HG02840 (cell line): ENCODE measurements at regions not wholly inside any gene's neighbourhood (a gene's known extent, or its start where the extent isn't known, plus 50 kb on each side); places are given as distances from the start of the nearest gene placed in this dataset.
A peak's percentile ranks its signal among the peaks of the same experiment; 100 is the strongest.

Experiments used
- ATAC-seq: cut with Tn5 transposase; IDR thresholded peaks from one replicate; pipeline ENCODE4 v1.9.1; 2021; ENCODE audit warnings: mild to moderate bottlenecking, moderate library complexity, moderate number of reproducible peaks; ENCODE audit not compliant: unreplicated experiment, low FRiP score

- ATAC-seq = no peak
Observed at GRCh38 chr2:59893612-59894011, 659.8 kb downstream of the BCL11A start.

- no peak for ATAC-seq
Observed at GRCh38 chr2:59892398-59892797, 661.1 kb downstream of the BCL11A start.

GRCh38 chr2:59889305-59889704, 664.1 kb downstream of the BCL11A start:
- no peak for ATAC-seq

GRCh38 chr2:59888706-59889105, 664.7 kb downstream of the BCL11A start:
- no peak for ATAC-seq

- peak; percentile 97 for ATAC-seq
Observed at GRCh38 chr2:59888015-59888414, 665.4 kb downstream of the BCL11A start.

GRCh38 chr2:59887366-59887765, 666.1 kb downstream of the BCL11A start:
- no peak for ATAC-seq

GRCh38 chr2:59886759-59887158, 666.7 kb downstream of the BCL11A start:
- ATAC-seq = no peak

GRCh38 chr2:59885541-59885940, 667.9 kb downstream of the BCL11A start:
- ATAC-seq = no peak

GRCh38 chr2:59884166-59884565, 669.3 kb downstream of the BCL11A start:
- no peak for ATAC-seq

GRCh38 chr2:59882822-59883221, 670.6 kb downstream of the BCL11A start:
- no peak for ATAC-seq

- no peak for ATAC-seq
Observed at GRCh38 chr2:59882279-59882678, 671.2 kb downstream of the BCL11A start.

- ATAC-seq = no peak
Observed at GRCh38 chr2:59881218-59881617, 672.2 kb downstream of the BCL11A start.

- no peak for ATAC-seq
Observed at GRCh38 chr2:59879700-59880131, 673.7 kb downstream of the BCL11A start.

GRCh38 chr2:59875836-59876235, 677.6 kb downstream of the BCL11A start:
- ATAC-seq = no peak

GRCh38 chr2:59874971-59875755, 678.3 kb downstream of the BCL11A start:
- no peak for ATAC-seq

GRCh38 chr2:59874361-59874760, 679.1 kb downstream of the BCL11A start:
- ATAC-seq = no peak

GRCh38 chr2:59871830-59872229, 681.6 kb downstream of the BCL11A start:
- no peak for ATAC-seq

- ATAC-seq = no peak
Observed at GRCh38 chr2:59868981-59869380, 684.5 kb downstream of the BCL11A start.

- no peak for ATAC-seq
Observed at GRCh38 chr2:59866436-59866835, 687.0 kb downstream of the BCL11A start.

GRCh38 chr2:59858540-59858939, 694.9 kb downstream of the BCL11A start:
- ATAC-seq = no peak

- no peak for ATAC-seq
Observed at GRCh38 chr2:59857109-59857508, 696.3 kb downstream of the BCL11A start.

- no peak for ATAC-seq
Observed at GRCh38 chr2:59856391-59856790, 697.1 kb downstream of the BCL11A start.
